ENCODE measurements at regions not wholly inside any gene's neighbourhood (a gene's known extent, or its start where the extent isn't known, plus 50 kb on each side); places are given as distances from the start of the nearest gene placed in this dataset.

DNA sequence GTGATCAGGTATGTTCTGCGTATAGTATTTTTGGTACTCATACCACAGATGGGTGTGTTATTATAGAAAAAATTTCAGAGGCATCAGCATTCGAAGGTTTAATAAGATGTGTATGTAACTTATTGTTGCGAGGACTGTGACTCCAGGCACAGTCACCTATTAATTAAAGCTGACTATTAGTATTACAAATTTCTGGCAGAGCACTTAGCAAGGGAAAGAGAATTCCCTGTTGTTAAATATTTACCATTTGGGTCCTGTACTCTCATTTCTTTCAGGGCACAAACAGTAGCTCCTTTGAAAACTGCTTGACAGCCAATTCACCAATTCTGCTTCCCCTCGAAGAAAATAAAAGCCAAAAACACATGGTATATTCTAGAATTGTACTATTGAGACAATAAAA, 653.8 kb downstream of the ELAVL2 start:
- H3K27me3 ChIP-seq (ENCODE audit: control insufficient read depth, insufficient read depth, low read length) = no peaks in the 10 kb centered on the region
- no peaks in the 10 kb centered on the region for H3K4me1 ChIP-seq (ENCODE audit: control insufficient read depth, insufficient read depth, low read length)
- H3K4me3 ChIP-seq (ENCODE audit: low read depth, low read length) = no peak overlapping the region
- no peaks in the 10 kb centered on the region for H3K9me3 ChIP-seq (ENCODE audit: control insufficient read depth, insufficient read depth, low read length)
- no peak overlapping the region for H3K9ac ChIP-seq (ENCODE audit: low read depth, low read length)
- H3K36me3 ChIP-seq (ENCODE audit: control insufficient read depth, insufficient read depth, low read length) = no peaks in the 10 kb centered on the region

DNA sequence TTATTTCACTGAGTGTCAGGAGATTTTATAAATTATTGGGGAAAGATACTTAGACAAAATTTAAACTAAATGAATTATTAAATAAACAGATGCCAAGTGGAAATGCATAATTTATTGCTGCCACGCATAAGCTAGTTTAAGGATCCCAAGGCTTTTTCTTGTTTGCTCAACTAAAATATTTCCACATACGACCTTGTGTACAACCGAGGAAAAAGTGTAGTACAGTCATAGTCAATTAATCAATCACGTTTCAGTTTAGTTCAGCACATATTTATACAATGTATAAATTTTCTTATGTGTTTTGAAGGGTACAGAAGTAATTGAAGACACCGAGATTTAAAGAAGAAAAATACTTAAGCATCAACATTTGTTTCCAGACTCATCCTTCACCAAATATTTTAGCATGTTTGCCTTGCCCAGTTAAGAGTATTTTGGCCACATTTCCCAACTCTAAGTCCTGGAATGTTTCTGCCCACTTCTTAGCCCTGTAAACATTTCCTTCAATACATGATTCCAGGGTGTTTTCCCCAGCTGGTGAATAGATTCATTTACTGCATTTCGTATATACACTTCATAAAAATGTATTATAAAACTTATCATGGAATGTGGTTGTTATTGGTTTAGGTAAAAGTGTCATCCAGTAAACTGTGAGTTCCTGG, 652.9 kb downstream of the ELAVL2 start:
- Histone ChIP-seq H3K4me3 (ENCODE audit: low read depth, low read length) (no peak overlapping the region), H3K9ac (ENCODE audit: low read depth, low read length) (no peak overlapping the region), H3K4me1 (ENCODE audit: control insufficient read depth, insufficient read depth, low read length) (no peaks in the 10 kb centered on the region), H3K9me3 (ENCODE audit: control insufficient read depth, insufficient read depth, low read length) (no peaks in the 10 kb centered on the region), H3K27me3 (ENCODE audit: control insufficient read depth, insufficient read depth, low read length) (no peaks in the 10 kb centered on the region), H3K36me3 (ENCODE audit: control insufficient read depth, insufficient read depth, low read length) (no peaks in the 10 kb centered on the region)

DNA sequence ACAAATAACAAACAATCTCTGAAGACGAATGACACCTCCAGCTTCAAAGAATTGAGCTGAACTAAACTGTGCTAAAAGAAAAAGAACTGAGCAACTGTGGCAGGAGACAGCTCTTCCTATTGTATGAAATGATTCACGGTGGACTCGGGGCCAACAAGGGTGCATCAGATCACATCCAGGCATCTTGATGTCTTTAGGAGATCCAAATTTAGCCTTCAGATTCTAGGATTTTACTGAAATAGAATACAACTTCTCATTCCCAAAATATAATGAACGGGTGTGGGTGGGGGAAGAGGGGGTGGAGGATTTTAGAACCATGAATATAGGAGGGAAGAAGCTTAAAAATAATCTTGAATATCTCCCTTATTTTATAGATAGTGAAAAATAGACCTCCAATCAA, 631.8 kb downstream of the ELAVL2 start:
- Histone ChIP-seq H3K4me1 (ENCODE audit: control insufficient read depth, insufficient read depth, low read length) (no peaks in the 10 kb centered on the region), H3K9me3 (ENCODE audit: control insufficient read depth, insufficient read depth, low read length) (no peaks in the 10 kb centered on the region), H3K27me3 (ENCODE audit: control insufficient read depth, insufficient read depth, low read length) (no peaks in the 10 kb centered on the region), H3K4me3 (ENCODE audit: low read depth, low read length) (no peak overlapping the region), H3K36me3 (ENCODE audit: control insufficient read depth, insufficient read depth, low read length) (no peaks in the 10 kb centered on the region), H3K9ac (ENCODE audit: low read depth, low read length) (no peak overlapping the region)

DNA sequence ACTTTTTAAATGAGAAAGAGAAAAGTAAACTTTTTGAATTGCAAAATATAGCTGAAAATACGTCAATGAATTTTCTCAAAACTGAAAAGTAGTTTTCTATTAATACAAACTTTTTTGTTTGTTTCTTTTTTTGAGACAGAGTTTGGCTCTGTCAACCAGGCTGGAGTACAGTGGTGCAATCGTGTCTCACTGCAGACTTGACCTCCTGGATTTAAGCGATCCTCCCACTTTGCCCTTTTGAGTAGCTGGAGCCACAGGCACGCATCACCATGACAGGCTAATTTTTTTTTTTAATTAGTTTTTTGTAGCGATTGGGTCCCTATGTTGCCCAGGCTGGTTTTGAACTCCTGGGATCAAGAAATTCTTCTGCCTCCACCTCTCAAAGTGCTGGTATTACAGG, 610.4 kb downstream of the ELAVL2 start:
- Histone ChIP-seq H3K4me3 (ENCODE audit: low read depth, low read length) (no peak overlapping the region), H3K4me1 (ENCODE audit: control insufficient read depth, insufficient read depth, low read length) (no peaks in the 10 kb centered on the region), H3K9me3 (ENCODE audit: control insufficient read depth, insufficient read depth, low read length) (no peaks in the 10 kb centered on the region), H3K9ac (ENCODE audit: low read depth, low read length) (no peak overlapping the region), H3K36me3 (ENCODE audit: control insufficient read depth, insufficient read depth, low read length) (no peaks in the 10 kb centered on the region), H3K27me3 (ENCODE audit: control insufficient read depth, insufficient read depth, low read length) (no peaks in the 10 kb centered on the region)

DNA sequence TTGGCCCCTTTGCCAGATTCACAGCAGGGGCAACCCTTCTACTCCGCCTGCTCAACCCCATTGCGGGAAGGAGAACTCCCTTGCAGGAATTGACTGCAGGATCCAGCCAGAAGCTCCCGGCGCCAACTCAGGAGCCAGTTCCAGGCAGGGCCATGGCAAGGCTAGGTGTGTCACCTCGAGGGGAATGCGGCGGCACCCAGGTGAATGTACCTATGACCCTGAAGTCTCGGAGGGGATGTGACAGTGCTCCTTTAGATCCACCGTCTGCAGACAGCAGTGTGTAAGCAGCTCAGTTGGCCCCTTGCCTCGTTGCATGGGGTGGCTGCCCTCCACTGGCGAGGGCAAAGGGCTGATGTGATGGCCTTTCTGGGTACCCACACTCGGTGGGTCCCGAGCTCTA, 606.6 kb downstream of the ELAVL2 start:
- Histone ChIP-seq H3K36me3 (ENCODE audit: control insufficient read depth, insufficient read depth, low read length) (no peaks in the 10 kb centered on the region), H3K9me3 (ENCODE audit: control insufficient read depth, insufficient read depth, low read length) (no peaks in the 10 kb centered on the region), H3K4me3 (ENCODE audit: low read depth, low read length) (no peak overlapping the region), H3K4me1 (ENCODE audit: control insufficient read depth, insufficient read depth, low read length) (no peaks in the 10 kb centered on the region), H3K9ac (ENCODE audit: low read depth, low read length) (no peak overlapping the region), H3K27me3 (ENCODE audit: control insufficient read depth, insufficient read depth, low read length) (no peaks in the 10 kb centered on the region)

DNA sequence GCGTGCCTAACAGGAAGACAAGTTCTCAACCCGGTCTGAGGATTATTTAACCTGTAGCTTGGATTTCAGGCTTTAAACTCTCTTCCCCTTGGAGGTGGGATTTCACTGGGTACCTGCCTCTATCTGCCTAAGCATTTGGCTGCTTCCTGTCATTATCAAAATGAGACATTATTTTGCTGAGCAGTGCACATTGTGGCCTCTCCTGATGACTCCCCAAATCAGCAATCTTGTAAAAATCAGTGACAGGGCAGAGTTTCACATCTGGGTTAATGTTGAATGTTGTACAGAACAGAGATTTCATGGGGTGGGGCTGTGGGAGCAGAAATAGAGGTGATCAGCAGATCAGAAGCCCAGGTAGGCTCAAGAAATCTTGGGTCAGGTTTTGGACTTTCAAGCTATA, 605.9 kb downstream of the ELAVL2 start:
- H3K9ac ChIP-seq (ENCODE audit: low read depth, low read length) = no peak overlapping the region
- H3K9me3 ChIP-seq (ENCODE audit: control insufficient read depth, insufficient read depth, low read length) = no peaks in the 10 kb centered on the region
- no peak overlapping the region for H3K4me3 ChIP-seq (ENCODE audit: low read depth, low read length)
- no peaks in the 10 kb centered on the region for H3K4me1 ChIP-seq (ENCODE audit: control insufficient read depth, insufficient read depth, low read length)
- no peaks in the 10 kb centered on the region for H3K27me3 ChIP-seq (ENCODE audit: control insufficient read depth, insufficient read depth, low read length)
- no peaks in the 10 kb centered on the region for H3K36me3 ChIP-seq (ENCODE audit: control insufficient read depth, insufficient read depth, low read length)

DNA sequence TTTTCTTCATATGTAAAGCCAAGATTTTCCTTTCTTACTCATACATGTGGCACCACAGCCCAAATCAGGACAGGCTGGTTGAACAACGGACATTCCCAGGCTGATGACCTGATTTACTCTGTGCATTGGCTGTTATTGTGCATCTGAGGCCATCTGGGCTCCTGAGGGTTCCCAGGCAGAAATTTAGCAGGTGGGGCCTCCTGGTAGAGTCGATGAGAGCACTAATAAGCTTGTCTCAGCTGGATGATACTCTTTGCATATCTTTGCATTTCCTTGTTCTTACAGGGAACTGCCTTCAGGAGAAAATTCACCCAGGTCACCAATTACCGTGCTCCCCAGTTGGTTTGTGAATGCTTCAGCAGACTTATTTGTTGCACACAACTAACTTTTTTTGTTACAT, 605.1 kb downstream of the ELAVL2 start:
- H3K4me3 ChIP-seq (ENCODE audit: low read depth, low read length) = no peak overlapping the region
- H3K36me3 ChIP-seq (ENCODE audit: control insufficient read depth, insufficient read depth, low read length) = no peaks in the 10 kb centered on the region
- no peaks in the 10 kb centered on the region for H3K4me1 ChIP-seq (ENCODE audit: control insufficient read depth, insufficient read depth, low read length)
- no peaks in the 10 kb centered on the region for H3K9me3 ChIP-seq (ENCODE audit: control insufficient read depth, insufficient read depth, low read length)
- no peak overlapping the region for H3K9ac ChIP-seq (ENCODE audit: low read depth, low read length)
- H3K27me3 ChIP-seq (ENCODE audit: control insufficient read depth, insufficient read depth, low read length) = no peaks in the 10 kb centered on the region

DNA sequence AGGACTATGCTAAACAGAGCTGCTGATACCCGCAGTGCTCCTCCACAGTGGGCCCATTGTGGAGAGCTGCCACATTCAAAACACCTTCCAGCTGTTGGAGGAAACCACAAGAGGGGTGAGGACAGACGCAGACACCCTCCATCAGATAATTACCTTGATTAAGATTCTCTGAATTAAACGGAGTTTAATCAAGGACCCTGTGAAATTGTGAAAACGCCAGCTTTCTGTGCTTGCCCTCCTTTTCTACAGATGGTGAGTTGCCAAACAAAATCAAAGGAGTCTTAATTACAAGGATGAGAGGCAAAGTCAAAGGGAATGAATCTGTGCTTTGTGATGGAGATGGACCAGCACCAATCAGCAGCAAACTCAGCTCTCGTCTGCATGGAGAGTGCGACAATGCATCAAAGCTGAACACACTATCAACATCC, 596.1 kb downstream of the ELAVL2 start:
- Histone ChIP-seq H3K4me1 (ENCODE audit: control insufficient read depth, insufficient read depth, low read length) (no peaks in the 10 kb centered on the region), H3K36me3 (ENCODE audit: control insufficient read depth, insufficient read depth, low read length) (no peaks in the 10 kb centered on the region), H3K4me3 (ENCODE audit: low read depth, low read length) (no peak overlapping the region), H3K27me3 (ENCODE audit: control insufficient read depth, insufficient read depth, low read length) (no peaks in the 10 kb centered on the region), H3K9ac (ENCODE audit: low read depth, low read length) (no peak overlapping the region), H3K9me3 (ENCODE audit: control insufficient read depth, insufficient read depth, low read length) (no peaks in the 10 kb centered on the region)

DNA sequence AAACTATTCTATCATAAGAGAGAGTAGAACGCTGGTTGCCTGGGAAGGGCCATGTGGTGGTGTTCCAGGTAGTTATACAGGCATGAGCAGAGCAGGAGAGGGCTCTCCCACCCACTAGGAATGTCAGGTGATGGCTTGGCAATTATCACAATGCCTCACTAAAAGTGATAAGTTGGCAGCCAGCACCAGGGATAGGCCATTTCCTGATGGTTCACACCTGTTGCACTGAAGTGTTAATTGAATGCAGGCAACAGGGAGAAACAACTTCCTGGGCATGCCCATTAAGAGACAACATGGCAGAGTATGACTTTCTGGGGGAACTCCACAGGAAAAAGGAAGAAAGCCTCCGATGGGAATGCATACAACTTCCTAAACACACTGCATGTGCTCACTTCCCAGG, 593.2 kb downstream of the ELAVL2 start:
- H3K4me1 ChIP-seq (ENCODE audit: control insufficient read depth, insufficient read depth, low read length) = no peaks in the 10 kb centered on the region
- H3K27me3 ChIP-seq (ENCODE audit: control insufficient read depth, insufficient read depth, low read length) = no peaks in the 10 kb centered on the region
- no peak overlapping the region for H3K4me3 ChIP-seq (ENCODE audit: low read depth, low read length)
- no peaks in the 10 kb centered on the region for H3K9me3 ChIP-seq (ENCODE audit: control insufficient read depth, insufficient read depth, low read length)
- no peak overlapping the region for H3K9ac ChIP-seq (ENCODE audit: low read depth, low read length)
- H3K36me3 ChIP-seq (ENCODE audit: control insufficient read depth, insufficient read depth, low read length) = no peaks in the 10 kb centered on the region

DNA sequence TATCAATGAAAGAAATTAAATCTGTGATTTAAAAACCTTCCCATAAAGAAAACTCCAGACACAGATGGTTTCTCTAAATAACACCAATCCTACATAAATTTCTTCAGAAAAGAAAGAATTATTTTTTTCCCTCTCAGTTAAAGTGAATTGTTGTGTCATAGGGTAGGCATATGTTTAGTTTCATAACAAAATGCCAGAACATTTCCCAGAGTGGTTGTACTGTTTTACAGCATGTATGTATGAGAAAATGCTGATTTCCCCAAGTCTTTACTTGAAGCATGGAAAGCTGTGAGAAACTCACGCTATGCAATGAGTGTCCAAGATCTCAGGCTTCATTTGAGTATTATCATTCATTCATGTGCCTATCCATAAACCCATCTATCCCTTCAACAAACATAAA, 582.5 kb downstream of the ELAVL2 start:
- no peaks in the 10 kb centered on the region for H3K9me3 ChIP-seq (ENCODE audit: control insufficient read depth, insufficient read depth, low read length)
- no peak overlapping the region for H3K4me3 ChIP-seq (ENCODE audit: low read depth, low read length)
- H3K4me1 ChIP-seq (ENCODE audit: control insufficient read depth, insufficient read depth, low read length) = no peaks in the 10 kb centered on the region
- H3K36me3 ChIP-seq (ENCODE audit: control insufficient read depth, insufficient read depth, low read length) = no peaks in the 10 kb centered on the region
- no peak overlapping the region for H3K9ac ChIP-seq (ENCODE audit: low read depth, low read length)
- H3K27me3 ChIP-seq (ENCODE audit: control insufficient read depth, insufficient read depth, low read length) = no peaks in the 10 kb centered on the region

DNA sequence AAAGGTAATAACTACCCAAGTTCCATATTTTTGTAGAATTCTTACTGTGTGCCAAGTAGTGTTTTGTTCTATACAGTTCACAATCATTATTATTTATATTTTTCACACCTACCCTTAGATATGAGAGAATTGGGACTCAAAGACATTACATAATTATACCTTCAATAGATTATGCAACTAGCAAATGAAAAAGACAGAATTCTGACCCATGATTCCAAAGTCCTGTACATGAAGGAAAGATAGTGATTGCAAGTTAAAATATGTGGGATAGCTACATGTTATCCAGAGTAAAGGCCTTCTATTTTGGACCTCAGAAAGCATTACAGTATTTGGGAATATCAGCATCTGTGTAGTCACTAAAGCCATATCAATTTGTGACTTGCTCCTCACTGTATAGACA, 581.0 kb downstream of the ELAVL2 start:
- Histone ChIP-seq H3K4me3 (ENCODE audit: low read depth, low read length) (no peak overlapping the region), H3K27me3 (ENCODE audit: control insufficient read depth, insufficient read depth, low read length) (no peaks in the 10 kb centered on the region), H3K36me3 (ENCODE audit: control insufficient read depth, insufficient read depth, low read length) (no peaks in the 10 kb centered on the region), H3K9ac (ENCODE audit: low read depth, low read length) (no peak overlapping the region), H3K4me1 (ENCODE audit: control insufficient read depth, insufficient read depth, low read length) (no peaks in the 10 kb centered on the region), H3K9me3 (ENCODE audit: control insufficient read depth, insufficient read depth, low read length) (no peaks in the 10 kb centered on the region)

DNA sequence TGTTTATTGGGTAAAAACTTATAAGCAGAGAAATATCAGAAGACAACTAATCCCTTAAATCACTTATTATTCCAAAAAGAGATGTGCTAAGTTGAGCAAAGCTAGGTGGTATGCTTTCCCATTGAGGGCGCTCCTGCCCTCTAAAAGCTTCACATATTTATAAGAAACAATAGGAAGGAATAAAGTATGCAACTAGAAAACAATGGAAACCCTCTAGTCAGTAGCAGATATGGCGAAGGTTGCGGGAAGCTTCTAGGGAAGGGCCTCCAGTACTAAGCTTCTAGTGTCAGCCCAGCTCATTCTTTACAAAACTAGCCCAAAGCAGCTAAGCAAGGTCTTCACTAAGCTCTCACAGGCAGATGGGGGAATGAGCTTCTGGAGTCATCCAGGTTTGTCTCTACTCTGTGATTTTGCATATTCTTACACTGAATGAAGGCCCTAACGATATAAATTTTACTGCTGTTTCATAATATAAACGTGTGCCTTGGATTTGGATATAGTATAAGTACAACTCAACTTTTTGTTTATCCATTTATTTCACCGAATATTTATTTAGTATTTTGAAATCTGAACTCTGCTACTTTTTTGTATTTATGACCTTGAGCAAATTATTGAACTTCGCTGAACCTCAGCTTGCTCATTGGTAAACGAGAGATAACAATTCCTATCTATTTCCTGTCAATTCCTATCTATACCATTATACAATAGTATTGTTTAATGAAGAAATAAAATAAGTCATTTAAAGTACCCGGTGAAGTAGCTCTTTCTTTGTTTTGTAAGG, 571.4 kb downstream of the ELAVL2 start:
- Histone ChIP-seq H3K4me1 (ENCODE audit: control insufficient read depth, insufficient read depth, low read length) (no peaks in the 10 kb centered on the region), H3K9ac (ENCODE audit: low read depth, low read length) (no peak overlapping the region), H3K4me3 (ENCODE audit: low read depth, low read length) (no peak overlapping the region), H3K36me3 (ENCODE audit: control insufficient read depth, insufficient read depth, low read length) (no peaks in the 10 kb centered on the region), H3K9me3 (ENCODE audit: control insufficient read depth, insufficient read depth, low read length) (no peaks in the 10 kb centered on the region), H3K27me3 (ENCODE audit: control insufficient read depth, insufficient read depth, low read length) (no peaks in the 10 kb centered on the region)
